K562 (cell line): ENCODE measurements at regions not wholly inside any gene's neighbourhood (a gene's known extent, or its start where the extent isn't known, plus 50 kb on each side); places are given as distances from the start of the nearest gene placed in this dataset.

Experiments
- ATAC-seq: fragments of 200-7000 bp; cut with Tn5 transposase; 3 replicates; pipeline ENCODE4 v1.9.1; 2020; ENCODE audit warnings: moderate library complexity
- BruUV-seq: library from RNA; stranded (reverse); fragments of 400-500 nt; replicated peaks from 2 replicates; lab custom pipeline; 2021; lab: Mats Ljungman, UMichigan
- CTCF ChIA-PET: fragments of 300-600 bp; formaldehyde crosslinking; extraction: SDS; loops from one replicate; lab custom pipeline; 2021; ENCODE audit warnings: low intra/inter-chr PET ratio; lab: Yijun Ruan, JAX
- POLR2A ChIA-PET: fragments of 300-600, 350-650 bp; sonication (Branson Sonifier 250); formaldehyde crosslinking; extraction: SDS; loops from one replicate; lab custom pipeline; 2021; ENCODE audit warnings: antibody characterized with exemption, inconsistent platforms; lab: Yijun Ruan, JAX
- DNase-seq, 4 experiments: peaks; one replicate each; pipeline versions ENCODE4 v3.0.0 to v3.0.0-alpha.2; 2011 to 2018; ENCODE audit warnings: low spot score in 3 of 4, mixed read lengths in 3 of 4; ENCODE audit errors: extremely low read depth in 1 of 4
- FAIRE-seq: peaks from 2 replicates; lab custom pipeline; 2011; peaks lifted over from hg19 to GRCh38; lab: Jason Lieb, UNC
- H2AFZ ChIP-seq: 2 replicates; pipeline ENCODE4 v1.6.0; 2011; ENCODE audit warnings: low read depth, low read length, control low read depth, inconsistent platforms
- H3K27ac ChIP-seq: fragments of 200-600 bp; 3 replicates; pipeline ENCODE4 v1.8.0; 2011; ENCODE audit warnings: low read depth, mild to moderate bottlenecking, control low read depth, inconsistent platforms, low read length, moderate library complexity, mixed read lengths; ENCODE audit errors: extremely low read depth
- H3K27me3 ChIP-seq, 2 experiments: fragments of 300-600 bp in 1 of 2; 2 replicates in 1 of 2; 3 replicates in 1 of 2; pipeline versions ENCODE4 v1.6.0 to v1.8.0; 2011; ENCODE audit warnings: inconsistent platforms in 2 of 2, low read length in 2 of 2, mild to moderate bottlenecking in 1 of 2, mixed read lengths in 1 of 2, moderate library complexity in 1 of 2; ENCODE audit not compliant: control insufficient read depth in 2 of 2, insufficient read depth in 2 of 2
- H3K36me3 ChIP-seq: fragments of 300-600 bp; 3 replicates; pipeline ENCODE4 v1.8.0; 2011; ENCODE audit warnings: mild to moderate bottlenecking, low read length, inconsistent platforms; ENCODE audit not compliant: control insufficient read depth, insufficient read depth
- H3K4me1 ChIP-seq, 2 experiments: fragments of 200-600 bp in 1 of 2; replicated peaks in 1 of 2; 2 replicates in 1 of 2; 3 replicates in 1 of 2; pipeline versions ENCODE4 v1.5.1 to v1.8.0; 2011; ENCODE audit warnings: inconsistent platforms in 2 of 2, low read length in 2 of 2, mild to moderate bottlenecking in 1 of 2, mixed read lengths in 1 of 2, moderate library complexity in 1 of 2; ENCODE audit not compliant: control insufficient read depth in 2 of 2, insufficient read depth in 2 of 2
- H3K4me2 ChIP-seq: 2 replicates; pipeline ENCODE4 v1.6.1; 2011; ENCODE audit warnings: low read length, control low read depth, inconsistent platforms, mixed read lengths; ENCODE audit not compliant: insufficient read depth
- H3K4me3 ChIP-seq: fragments of 200-600 bp; sonication (generic), shearing (Covaris generic); 2 replicates; pipeline ENCODE4 v1.5.1; 2016; ENCODE audit warnings: control low read depth, inconsistent platforms
- H3K79me2 ChIP-seq: fragments of 200-600 bp; 3 replicates; pipeline ENCODE4 v1.8.0; 2011; ENCODE audit warnings: low read length, inconsistent platforms; ENCODE audit not compliant: control insufficient read depth, insufficient read depth
- H3K9ac ChIP-seq, 2 experiments: 2 replicates each; pipeline versions ENCODE4 v1.6.0 to v1.6.1; 2011; ENCODE audit warnings: low read depth in 2 of 2, low read length in 2 of 2, control low read depth in 1 of 2, inconsistent platforms in 1 of 2, mild to moderate bottlenecking in 1 of 2, mixed read lengths in 1 of 2; ENCODE audit not compliant: insufficient read depth in 1 of 2
- H3K9me1 ChIP-seq: one replicate; pipeline ENCODE4 v1.6.0; 2011; ENCODE audit warnings: inconsistent platforms, mild to moderate bottlenecking, low read length, moderate library complexity; ENCODE audit not compliant: control insufficient read depth, insufficient read depth
- H3K9me3 ChIP-seq: replicated peaks from 2 replicates; pipeline ENCODE4 v1.5.1; 2011; ENCODE audit warnings: low read depth, low read length, inconsistent platforms; ENCODE audit not compliant: control insufficient read depth, insufficient read depth
- H4K20me1 ChIP-seq: replicated peaks from 2 replicates; pipeline ENCODE4 v1.6.1; 2011; ENCODE audit warnings: low read length, inconsistent platforms, mixed read lengths; ENCODE audit not compliant: control insufficient read depth, insufficient read depth
- CREB1 ChIP-seq, 2 experiments: sonication (generic) in 1 of 2; formaldehyde crosslinking in 1 of 2; IDR thresholded peaks; 2 replicates each; pipeline versions ENCODE4 v1.6.1 to v1.8.0; 2012 to 2022; ENCODE audit warnings: inconsistent platforms in 1 of 2, mild to moderate bottlenecking in 1 of 2, missing genetic modification reagents in 1 of 2, moderate library complexity in 1 of 2
- MYC ChIP-seq, 2 experiments: fragments of 250-450 bp in 1 of 2; sonication (Bioruptor Pico) in 1 of 2; IDR thresholded peaks; 2 replicates each; pipeline versions ENCODE4 v1.5.1 to v1.6.1; 2012 to 2021; ENCODE audit warnings: low read depth in 2 of 2, borderline replicate concordance in 1 of 2, improper control_type of control experiment in 1 of 2, low read length in 1 of 2, mild to moderate bottlenecking in 1 of 2, moderate library complexity in 1 of 2
- SIRT6 ChIP-seq: IDR thresholded peaks from one replicate; pipeline ENCODE4 v1.6.1; 2012; ENCODE audit warnings: low read depth, mild to moderate bottlenecking, control low read depth, inconsistent platforms, low read length, moderate library complexity
- ZZZ3 ChIP-seq: fragments of 450-650 bp; IDR thresholded peaks from 2 replicates; pipeline ENCODE4 v1.6.1; 2016; ENCODE audit warnings: antibody characterized with exemption, mild to moderate bottlenecking, moderate library complexity
- WGBS: fragments of 100-300 bp; shearing (Covaris generic); methylation state at CpG from one replicate; pipeline ENCODE4 v1.1.6; 2016; ENCODE audit warnings: low coverage, mixed read lengths; ENCODE audit not compliant: insufficient coverage; ENCODE audit errors: missing lambda C conversion rate; 5-methylcytosine and 5-hydroxymethylcytosine counted together
- in situ Hi-C: fragments of 300-500 bp; cut with MboI; formaldehyde crosslinking; loops from 4 replicates; pipeline ENCODE4 v1.15.0; 2018; ENCODE audit warnings: inconsistent platforms, mixed read lengths
- intact Hi-C: fragments of 100-400 bp; cut with micrococcal nuclease; formaldehyde crosslinking; loops from 2 replicates; pipeline ENCODE4 v1.14.2; 2022

DNA sequence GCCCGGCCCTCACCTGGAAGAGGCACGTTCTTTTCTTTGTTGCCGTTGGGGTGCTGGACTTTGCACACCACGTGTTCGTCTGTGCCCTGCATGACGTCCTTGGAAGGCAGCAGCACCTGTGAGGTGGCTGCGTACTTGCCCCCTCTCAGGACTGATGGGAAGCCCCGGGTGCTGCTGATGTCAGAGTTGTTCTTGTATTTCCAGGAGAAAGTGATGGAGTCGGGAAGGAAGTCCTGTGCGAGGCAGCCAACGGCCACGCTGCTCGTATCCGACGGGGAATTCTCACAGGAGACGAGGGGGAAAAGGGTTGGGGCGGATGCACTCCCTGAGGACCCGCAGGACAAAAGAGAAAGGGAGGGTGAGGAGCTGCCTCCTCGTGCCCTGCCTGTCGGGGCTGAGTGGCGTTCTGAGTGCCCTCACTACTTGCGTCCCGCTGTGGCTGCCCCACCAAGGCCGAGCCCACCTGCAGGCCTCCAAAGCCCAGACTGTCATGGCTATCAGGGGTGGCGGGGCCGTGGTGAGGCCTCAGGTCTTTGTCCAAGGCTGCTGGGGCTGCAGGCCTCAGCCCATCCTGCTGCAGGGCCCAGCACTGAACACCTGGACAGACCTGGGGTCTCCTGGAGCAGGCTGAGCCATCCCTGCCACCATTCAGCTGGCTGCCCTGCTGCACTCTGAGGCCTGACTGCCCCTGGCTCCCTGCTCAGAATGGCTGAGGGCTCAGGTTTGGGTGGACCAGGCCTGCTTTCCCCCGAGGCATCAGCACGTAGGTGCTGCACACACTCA is 329.7 kb downstream of the TMEM121 start:
- WGBS, result 0% methylated on average over 12 of the region's 28 CpGs
- Histone ChIP-seq H3K36me3 (no peaks in the 10 kb centered on the region), H3K4me3 (no peak overlapping the region), H3K4me1 (peaks cover 0 to 5% of the 10 kb centered on the region in 2 experiments; a peak in 1 of 5 replicates), H3K27me3 (peaks cover 3 to 13% of the 10 kb centered on the region in 2 experiments; a peak in 3 of 5 replicates), H3K9me3 (no peaks in the 10 kb centered on the region), H3K79me2 (no peaks in the 10 kb centered on the region), H3K27ac (no peak overlapping the region), H3K9me1 (no peaks in the 10 kb centered on the region), H2AFZ (no peak overlapping the region), H4K20me1 (no peaks in the 10 kb centered on the region), H3K4me2 (no peak overlapping the region), H3K9ac (no peak overlapping the region)
- in situ Hi-C loops, result no loop called here
- intact Hi-C loops, result no loop called here
- no peak for FAIRE-seq
- DNase-seq, result no peak
- ATAC-seq, result no peak
- CTCF ChIA-PET, result no interaction called here
- TF ChIP-seq MYC (IDR thresholded peaks at IDR 0.05; ENCODE audit: low read depth, low read length), result no peak
- TF ChIP-seq MYC (CRISPR knock-in tag; IDR thresholded peaks at IDR 0.05; ENCODE audit: borderline replicate concordance, low read depth), result no peak
- TF ChIP-seq ZZZ3, result no peak
- no peak for TF ChIP-seq CREB1 (IDR thresholded peaks at IDR 0.05)
- TF ChIP-seq CREB1 (CRISPR knock-in tag; IDR thresholded peaks at IDR 0.05), result no peak
- TF ChIP-seq SIRT6, result no peak
- BruUV-seq, result no TSS peak
- POLR2A ChIA-PET, result no interaction called here
